B cell (primary cell): ENCODE measurements at regions not wholly inside any gene's neighbourhood (a gene's known extent, or its start where the extent isn't known, plus 50 kb on each side); places are given as distances from the start of the nearest gene placed in this dataset.

Experiments used
- ATAC-seq: fragments of 200-7000 bp; cut with Tn5 transposase; one replicate; pipeline ENCODE4 v1.10.0; 2021; ENCODE audit warnings: low read depth, mild to moderate bottlenecking, moderate number of reproducible peaks, moderate library complexity
- CTCF ChIA-PET: fragments of 350-600 bp; sonication (Branson Sonifier 250); formaldehyde crosslinking; loops from one replicate; lab custom pipeline; 2021; ENCODE audit warnings: antibody characterized with exemption, inconsistent platforms; lab: Charles Lee
- POLR2A ChIA-PET: fragments of 350-600 bp; sonication (Branson Sonifier 250); formaldehyde crosslinking; loops from one replicate; lab custom pipeline; 2021; ENCODE audit warnings: antibody characterized with exemption; lab: Charles Lee
- DNase-seq: peaks from one replicate; pipeline ENCODE4 v3.0.0; 2013
- H2AFZ ChIP-seq: 2 replicates; pipeline ENCODE4 v1.6.1; 2012; ENCODE audit warnings: mild to moderate bottlenecking, low read depth, low read length; ENCODE audit not compliant: insufficient read depth, poor library complexity, severe bottlenecking
- H3K27ac ChIP-seq, 2 donors: 1 replicate in 1 of 2; 2 replicates in 1 of 2; pipeline ENCODE4 v1.5.1; 2012 to 2013; ENCODE audit warnings: low read length in 2 of 2, mild to moderate bottlenecking in 2 of 2, moderate library complexity in 1 of 2
- H3K27me3 ChIP-seq, 4 experiments: fragments of 200-600 bp in 1 of 4; sonication (generic) in 1 of 4; replicated peaks in 1 of 4; 1 replicate in 2 of 4; 2 replicates in 2 of 4; pipeline versions ENCODE4 v1.6.1 to v1.7.0; 2013 to 2016; ENCODE audit warnings: low read length in 3 of 4, mild to moderate bottlenecking in 2 of 4, mixed read lengths in 1 of 4, moderate library complexity in 1 of 4; ENCODE audit not compliant: insufficient read depth in 4 of 4, control insufficient read depth in 3 of 4; ENCODE audit errors: control extremely low read depth in 1 of 4
- H3K36me3 ChIP-seq, 2 experiments: replicated peaks in 1 of 2; 1 replicate in 1 of 2; 2 replicates in 1 of 2; pipeline versions ENCODE4 v1.6.1 to v1.7.1; 2013; ENCODE audit warnings: low read length in 1 of 2; ENCODE audit not compliant: insufficient read depth in 2 of 2, control insufficient read depth in 1 of 2; ENCODE audit errors: control extremely low read depth in 1 of 2, extremely low read depth in 1 of 2
- H3K4me1 ChIP-seq, 2 donors: fragments of 200-600 bp in 1 of 2; sonication (generic) in 1 of 2; 1 replicate in 1 of 2; 2 replicates in 1 of 2; pipeline versions ENCODE4 v1.5.1 to v1.6.1; 2013 to 2017; ENCODE audit warnings: low read length in 2 of 2; ENCODE audit not compliant: control insufficient read depth in 2 of 2, insufficient read depth in 2 of 2
- H3K4me2 ChIP-seq: replicated peaks from 2 replicates; pipeline ENCODE3; 2012; ENCODE audit warnings: mild to moderate bottlenecking, low read depth, low read length; ENCODE audit not compliant: poor library complexity, severe bottlenecking
- H3K4me3 ChIP-seq, 5 experiments: fragments of 200-600 bp in 1 of 5; sonication (generic) in 1 of 5; 1 replicate in 3 of 5; 2 replicates in 2 of 5; pipeline versions ENCODE4 v1.5.1 to v1.7.0; 2011 to 2016; ENCODE audit warnings: low read length in 4 of 5, mild to moderate bottlenecking in 4 of 5, low read depth in 2 of 5, control low read depth in 1 of 5, moderate library complexity in 1 of 5; ENCODE audit not compliant: insufficient read depth in 1 of 5; ENCODE audit errors: control extremely low read depth in 1 of 5, extremely low read depth in 1 of 5
- H3K79me2 ChIP-seq: fragments of 200-600 bp; sonication (generic); one replicate; pipeline ENCODE4 v1.6.0; 2016; ENCODE audit warnings: low read length; ENCODE audit not compliant: control insufficient read depth, insufficient read depth
- H3K9ac ChIP-seq: fragments of 200-600 bp; sonication (generic); 2 replicates; pipeline ENCODE4 v1.6.1; 2017; ENCODE audit warnings: mild to moderate bottlenecking, low read length, moderate library complexity
- H3K9me3 ChIP-seq, 3 donors: one replicate each; pipeline versions ENCODE4 v1.6.1 to v1.7.1; 2013; ENCODE audit warnings: low read length in 2 of 3; ENCODE audit not compliant: control insufficient read depth in 2 of 3, insufficient read depth in 1 of 3; ENCODE audit errors: control extremely low read depth in 1 of 3
- H4K20me1 ChIP-seq: 2 replicates; pipeline ENCODE4 v1.6.0; 2012; ENCODE audit warnings: mild to moderate bottlenecking, low read length; ENCODE audit not compliant: insufficient read depth, control insufficient read depth, poor library complexity, severe bottlenecking
- H3K27ac Mint-ChIP-seq: one replicate; pipeline ENCODE4 v1.8.0; 2021; ENCODE audit warnings: mixed read lengths
- H3K27me3 Mint-ChIP-seq: one replicate; pipeline ENCODE4 v1.8.0; 2021; ENCODE audit warnings: mixed read lengths
- H3K4me1 Mint-ChIP-seq: one replicate; pipeline ENCODE4 v1.8.0; 2021; ENCODE audit warnings: mixed read lengths
- H3K4me3 Mint-ChIP-seq: one replicate; pipeline ENCODE4 v1.8.0; 2021; ENCODE audit warnings: mixed read lengths
- H3K9me3 Mint-ChIP-seq: one replicate; pipeline ENCODE4 v1.8.0; 2022; ENCODE audit warnings: mixed read lengths; ENCODE audit not compliant: insufficient read depth
- EZH2 ChIP-seq: IDR thresholded peaks from 2 replicates; pipeline ENCODE4 v1.6.1; 2012; ENCODE audit warnings: borderline replicate concordance, low read depth, mild to moderate bottlenecking, moderate library complexity, low read length; ENCODE audit not compliant: insufficient read depth, poor library complexity, severe bottlenecking
- WGBS: methylation state at CpG from one replicate; pipeline ENCODE4 v1.1.5; 2013; ENCODE audit warnings: missing lambda C conversion rate; ENCODE audit not compliant: insufficient coverage; 5-methylcytosine and 5-hydroxymethylcytosine counted together
- intact Hi-C: fragments of 100-400 bp; cut with micrococcal nuclease; formaldehyde crosslinking; loops from one replicate; pipeline ENCODE4 v1.10.0; 2022
- TF ChIP-seq, protein P1 (sequence below): fragments of 200-600 bp; IDR thresholded peaks from one replicate; pipeline ENCODE4 v1.8.0; 2022; ENCODE audit warnings: antibody characterized with exemption, mild to moderate bottlenecking

DNA sequence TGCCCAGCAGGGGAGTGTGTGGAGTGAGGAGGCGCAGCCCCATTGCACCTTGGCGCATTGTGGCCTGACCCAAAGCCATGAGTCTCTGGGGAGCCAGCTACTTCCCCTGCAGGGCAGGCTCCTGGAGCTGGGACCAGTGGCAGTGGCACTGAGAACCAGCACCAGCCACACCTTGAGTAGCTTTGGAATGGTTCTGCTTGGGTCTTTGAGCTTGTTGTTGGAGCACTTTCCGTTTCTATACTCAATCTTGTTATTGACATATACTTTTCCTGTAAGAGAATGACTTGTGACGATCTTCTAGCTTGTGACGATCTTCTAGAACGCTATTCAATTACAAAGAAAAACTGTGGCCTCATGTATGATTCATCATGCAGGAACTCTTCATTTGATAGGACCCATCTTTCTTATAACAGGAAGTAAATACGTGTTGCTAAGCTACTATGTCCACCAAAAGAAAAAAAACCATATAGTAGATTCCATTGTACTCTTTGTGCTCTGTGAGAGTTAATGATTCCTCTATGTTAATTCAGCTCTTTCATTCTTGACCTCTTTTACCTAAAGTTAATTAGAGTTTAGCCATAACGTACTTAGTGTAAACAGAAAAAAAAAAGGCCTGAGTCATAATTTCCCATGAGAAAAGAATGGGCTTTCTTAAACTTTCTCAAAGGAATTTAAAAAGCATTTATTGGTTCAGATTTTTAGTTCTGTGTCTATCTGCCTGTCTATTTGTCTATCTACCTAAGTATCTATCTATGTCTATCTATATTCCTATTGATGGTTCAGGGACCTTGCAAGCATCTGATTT is 113.1 kb downstream of the GATA6 start:
- Histone ChIP-seq H3K4me2 (no peak overlapping the region), H3K4me3 (no peak overlapping the region), H3K4me1 (no peaks in the 10 kb centered on the region), H3K27me3 (no peaks in the 10 kb centered on the region), H3K9ac (no peak overlapping the region), H3K27ac (no peak overlapping the region), H3K36me3 (no peaks in the 10 kb centered on the region), H2AFZ (no peak overlapping the region), H4K20me1 (no peaks in the 10 kb centered on the region), H3K79me2 (no peaks in the 10 kb centered on the region), H3K9me3 (peaks cover 0 to 8% (median 0%) of the 10 kb centered on the region in 3 donors)
- WGBS = 97% methylated on average over 5 of the region's 8 CpGs
- TF ChIP-seq EZH2 = no peak
- TF ChIP-seq, protein P1, sequence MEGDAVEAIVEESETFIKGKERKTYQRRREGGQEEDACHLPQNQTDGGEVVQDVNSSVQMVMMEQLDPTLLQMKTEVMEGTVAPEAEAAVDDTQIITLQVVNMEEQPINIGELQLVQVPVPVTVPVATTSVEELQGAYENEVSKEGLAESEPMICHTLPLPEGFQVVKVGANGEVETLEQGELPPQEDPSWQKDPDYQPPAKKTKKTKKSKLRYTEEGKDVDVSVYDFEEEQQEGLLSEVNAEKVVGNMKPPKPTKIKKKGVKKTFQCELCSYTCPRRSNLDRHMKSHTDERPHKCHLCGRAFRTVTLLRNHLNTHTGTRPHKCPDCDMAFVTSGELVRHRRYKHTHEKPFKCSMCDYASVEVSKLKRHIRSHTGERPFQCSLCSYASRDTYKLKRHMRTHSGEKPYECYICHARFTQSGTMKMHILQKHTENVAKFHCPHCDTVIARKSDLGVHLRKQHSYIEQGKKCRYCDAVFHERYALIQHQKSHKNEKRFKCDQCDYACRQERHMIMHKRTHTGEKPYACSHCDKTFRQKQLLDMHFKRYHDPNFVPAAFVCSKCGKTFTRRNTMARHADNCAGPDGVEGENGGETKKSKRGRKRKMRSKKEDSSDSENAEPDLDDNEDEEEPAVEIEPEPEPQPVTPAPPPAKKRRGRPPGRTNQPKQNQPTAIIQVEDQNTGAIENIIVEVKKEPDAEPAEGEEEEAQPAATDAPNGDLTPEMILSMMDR = no peak
- ATAC-seq = no peak
- no peak for DNase-seq
- Mint-ChIP-seq H3K27ac (no peak overlapping the region), H3K9me3 (no peaks in the 10 kb centered on the region), H3K27me3 (no peaks in the 10 kb centered on the region), H3K4me3 (no peak overlapping the region), H3K4me1 (no peaks in the 10 kb centered on the region)
- POLR2A ChIA-PET = no interaction called here
- CTCF ChIA-PET = no interaction called here
- intact Hi-C loops = no loop called here

DNA sequence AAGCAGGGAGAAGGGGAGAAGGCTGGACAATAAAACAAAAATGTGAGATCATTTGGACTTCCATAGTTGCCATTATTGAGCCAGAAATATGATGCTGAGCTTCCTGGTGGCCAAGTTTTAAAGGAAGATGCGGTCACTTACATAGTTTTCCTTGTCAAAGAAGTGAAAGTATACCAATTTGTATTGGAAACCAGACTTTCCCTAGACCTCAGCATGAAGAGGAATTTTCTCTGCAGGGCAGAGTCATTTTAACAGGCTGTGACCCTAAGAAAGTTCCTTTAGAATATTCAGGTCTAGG is 111.0 kb downstream of the GATA6 start:
- 100% methylated on average over 1 of the region's 1 CpG for WGBS
- H3K9me3 ChIP-seq = peaks cover 0 to 11% (median 0%) of the 10 kb centered on the region in 3 donors
- intact Hi-C loops = no loop called here
- Mint-ChIP-seq H3K9me3 (no peaks in the 10 kb centered on the region), H3K4me3 (no peak overlapping the region), H3K27ac (no peak overlapping the region), H3K4me1 (no peaks in the 10 kb centered on the region), H3K27me3 (no peaks in the 10 kb centered on the region)
- H3K4me2 ChIP-seq = no peak overlapping the region
- no peaks in the 10 kb centered on the region for H3K36me3 ChIP-seq
- no peaks in the 10 kb centered on the region for H4K20me1 ChIP-seq
- no peak overlapping the region for H3K4me3 ChIP-seq
- no peak for ATAC-seq
- no peak for DNase-seq
- no peaks in the 10 kb centered on the region for H3K27me3 ChIP-seq
- H3K27ac ChIP-seq = no peak overlapping the region
- ChIA-PET POLR2A (no interaction called here), CTCF (no interaction called here)
- H2AFZ ChIP-seq = no peak overlapping the region
- no peaks in the 10 kb centered on the region for H3K79me2 ChIP-seq
- no peak overlapping the region for H3K9ac ChIP-seq
- no peak for TF ChIP-seq EZH2
- TF ChIP-seq, protein P1 = no peak
- no peaks in the 10 kb centered on the region for H3K4me1 ChIP-seq
